Astrocyte (in vitro differentiated cells and primary cell): ENCODE measurements at regions not wholly inside any gene's neighbourhood (a gene's known extent, or its start where the extent isn't known, plus 50 kb on each side); places are given as distances from the start of the nearest gene placed in this dataset.

Source experiments
- DNase-seq: peaks from one replicate; pipeline ENCODE4 v3.0.0-alpha.2; 2010; ENCODE audit warnings: low read depth
- FAIRE-seq: peaks from 2 replicates; lab custom pipeline; 2011; peaks lifted over from hg19 to GRCh38; lab: Jason Lieb, UNC
- H2AFZ ChIP-seq: 2 replicates; pipeline ENCODE4 v1.6.0; 2012; ENCODE audit warnings: low read depth, low read length, inconsistent platforms
- H3K27ac ChIP-seq: 2 replicates; pipeline ENCODE4 v1.5.1; 2011; ENCODE audit warnings: low read depth, low read length, inconsistent platforms
- H3K27me3 ChIP-seq: 2 replicates; pipeline ENCODE4 v1.6.0; 2011; ENCODE audit warnings: low read length, inconsistent platforms; ENCODE audit not compliant: insufficient read depth
- H3K36me3 ChIP-seq: 2 replicates; pipeline ENCODE4 v1.5.1; 2011; ENCODE audit warnings: low read length, inconsistent platforms; ENCODE audit not compliant: insufficient read depth
- H3K4me1 ChIP-seq: 2 replicates; pipeline ENCODE4 v1.5.1; 2011; ENCODE audit warnings: low read length, inconsistent platforms; ENCODE audit not compliant: insufficient read depth
- H3K4me2 ChIP-seq: 2 replicates; pipeline ENCODE4 v1.6.0; 2012; ENCODE audit warnings: low read length, inconsistent platforms
- H3K4me3 ChIP-seq: 2 replicates; pipeline ENCODE4 v1.5.1; 2011; ENCODE audit warnings: low read depth, mild to moderate bottlenecking, low read length, inconsistent platforms; ENCODE audit not compliant: insufficient read depth
- H3K79me2 ChIP-seq: 2 replicates; pipeline ENCODE4 v1.6.0; 2012; ENCODE audit warnings: mild to moderate bottlenecking, low read length, inconsistent platforms; ENCODE audit not compliant: insufficient read depth
- H3K9ac ChIP-seq: 2 replicates; pipeline ENCODE4 v1.6.0; 2012; ENCODE audit warnings: mild to moderate bottlenecking, low read length, inconsistent platforms
- H3K9me3 ChIP-seq: 2 replicates; pipeline ENCODE4 v1.5.1; 2012; ENCODE audit warnings: low read depth, mild to moderate bottlenecking, low read length, inconsistent platforms; ENCODE audit not compliant: insufficient read depth
- H4K20me1 ChIP-seq: 2 replicates; pipeline ENCODE4 v1.6.0; 2012; ENCODE audit warnings: low read length, inconsistent platforms; ENCODE audit not compliant: insufficient read depth
- H3K27ac Mint-ChIP-seq: one replicate; pipeline ENCODE4 v1.8.0; 2021; ENCODE audit warnings: mild to moderate bottlenecking, mixed read lengths; ENCODE audit not compliant: unreplicated experiment
- H3K27me3 Mint-ChIP-seq: one replicate; pipeline ENCODE4 v1.8.0; 2021; ENCODE audit warnings: low read depth, mixed read lengths; ENCODE audit not compliant: unreplicated experiment
- H3K36me3 Mint-ChIP-seq: one replicate; pipeline ENCODE4 v1.8.0; 2021; ENCODE audit warnings: low read depth, mixed read lengths; ENCODE audit not compliant: unreplicated experiment
- H3K4me1 Mint-ChIP-seq: one replicate; pipeline ENCODE4 v1.8.0; 2021; ENCODE audit warnings: low read depth, mixed read lengths; ENCODE audit not compliant: unreplicated experiment
- H3K4me3 Mint-ChIP-seq: one replicate; pipeline ENCODE4 v1.8.0; 2021; ENCODE audit warnings: mild to moderate bottlenecking, moderate library complexity, mixed read lengths; ENCODE audit not compliant: unreplicated experiment
- H3K9me3 Mint-ChIP-seq: one replicate; pipeline ENCODE4 v1.8.0; 2021; ENCODE audit warnings: mild to moderate bottlenecking, mixed read lengths; ENCODE audit not compliant: unreplicated experiment
- EZH2 ChIP-seq: IDR thresholded peaks from 2 replicates; pipeline ENCODE4 v1.6.1; 2012; ENCODE audit warnings: mild to moderate bottlenecking, low read length, inconsistent platforms; ENCODE audit not compliant: insufficient read depth
- TF ChIP-seq, protein P1 (sequence below): IDR thresholded peaks from 2 replicates; pipeline ENCODE4 v1.5.1; 2011; ENCODE audit warnings: low read depth, mild to moderate bottlenecking, inconsistent platforms, low read length, moderate library complexity; ENCODE audit not compliant: insufficient read depth

DNA sequence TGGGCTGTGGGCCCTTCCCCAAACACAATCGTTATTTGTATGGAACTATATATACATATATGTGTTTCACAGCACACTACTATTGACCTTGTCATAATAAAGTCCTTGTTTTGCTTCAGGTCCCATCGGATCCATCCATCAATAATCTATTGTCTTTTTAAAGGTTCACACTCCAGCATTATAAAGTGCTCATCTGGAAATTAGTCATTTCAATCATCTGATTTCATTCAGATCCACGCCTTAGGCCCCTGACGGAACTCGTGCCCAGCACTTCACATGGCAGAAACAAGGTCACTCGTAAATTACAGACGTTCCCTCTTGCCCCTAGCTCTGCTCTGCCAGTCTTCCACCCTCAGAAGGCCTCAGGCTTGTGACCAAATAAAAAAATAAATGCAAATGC lies 133.1 kb upstream of the PPP2R2D start:
- no peaks in the 10 kb centered on the region for H3K79me2 ChIP-seq
- no peaks in the 10 kb centered on the region for H3K36me3 ChIP-seq
- H3K4me1 ChIP-seq = no peaks in the 10 kb centered on the region
- no peaks in the 10 kb centered on the region for H4K20me1 ChIP-seq
- no peak overlapping the region for H3K4me3 ChIP-seq
- H3K9me3 Mint-ChIP-seq = peaks cover 2% of the 10 kb centered on the region
- H3K9ac ChIP-seq = no peak overlapping the region
- no peak overlapping the region for H2AFZ ChIP-seq
- H3K27ac ChIP-seq = no peak overlapping the region
- H3K27ac Mint-ChIP-seq = no peak overlapping the region
- H3K27me3 Mint-ChIP-seq = peaks cover 17% of the 10 kb centered on the region
- DNase-seq = no peak
- H3K9me3 ChIP-seq = peaks cover 8% of the 10 kb centered on the region
- TF ChIP-seq EZH2 = no peak
- TF ChIP-seq, protein P1, sequence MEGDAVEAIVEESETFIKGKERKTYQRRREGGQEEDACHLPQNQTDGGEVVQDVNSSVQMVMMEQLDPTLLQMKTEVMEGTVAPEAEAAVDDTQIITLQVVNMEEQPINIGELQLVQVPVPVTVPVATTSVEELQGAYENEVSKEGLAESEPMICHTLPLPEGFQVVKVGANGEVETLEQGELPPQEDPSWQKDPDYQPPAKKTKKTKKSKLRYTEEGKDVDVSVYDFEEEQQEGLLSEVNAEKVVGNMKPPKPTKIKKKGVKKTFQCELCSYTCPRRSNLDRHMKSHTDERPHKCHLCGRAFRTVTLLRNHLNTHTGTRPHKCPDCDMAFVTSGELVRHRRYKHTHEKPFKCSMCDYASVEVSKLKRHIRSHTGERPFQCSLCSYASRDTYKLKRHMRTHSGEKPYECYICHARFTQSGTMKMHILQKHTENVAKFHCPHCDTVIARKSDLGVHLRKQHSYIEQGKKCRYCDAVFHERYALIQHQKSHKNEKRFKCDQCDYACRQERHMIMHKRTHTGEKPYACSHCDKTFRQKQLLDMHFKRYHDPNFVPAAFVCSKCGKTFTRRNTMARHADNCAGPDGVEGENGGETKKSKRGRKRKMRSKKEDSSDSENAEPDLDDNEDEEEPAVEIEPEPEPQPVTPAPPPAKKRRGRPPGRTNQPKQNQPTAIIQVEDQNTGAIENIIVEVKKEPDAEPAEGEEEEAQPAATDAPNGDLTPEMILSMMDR = no peak
- FAIRE-seq = no peak
- H3K4me1 Mint-ChIP-seq = no peaks in the 10 kb centered on the region
- no peaks in the 10 kb centered on the region for H3K36me3 Mint-ChIP-seq
- no peaks in the 10 kb centered on the region for H3K27me3 ChIP-seq
- H3K4me3 Mint-ChIP-seq = no peak overlapping the region
- H3K4me2 ChIP-seq = no peak overlapping the region

DNA sequence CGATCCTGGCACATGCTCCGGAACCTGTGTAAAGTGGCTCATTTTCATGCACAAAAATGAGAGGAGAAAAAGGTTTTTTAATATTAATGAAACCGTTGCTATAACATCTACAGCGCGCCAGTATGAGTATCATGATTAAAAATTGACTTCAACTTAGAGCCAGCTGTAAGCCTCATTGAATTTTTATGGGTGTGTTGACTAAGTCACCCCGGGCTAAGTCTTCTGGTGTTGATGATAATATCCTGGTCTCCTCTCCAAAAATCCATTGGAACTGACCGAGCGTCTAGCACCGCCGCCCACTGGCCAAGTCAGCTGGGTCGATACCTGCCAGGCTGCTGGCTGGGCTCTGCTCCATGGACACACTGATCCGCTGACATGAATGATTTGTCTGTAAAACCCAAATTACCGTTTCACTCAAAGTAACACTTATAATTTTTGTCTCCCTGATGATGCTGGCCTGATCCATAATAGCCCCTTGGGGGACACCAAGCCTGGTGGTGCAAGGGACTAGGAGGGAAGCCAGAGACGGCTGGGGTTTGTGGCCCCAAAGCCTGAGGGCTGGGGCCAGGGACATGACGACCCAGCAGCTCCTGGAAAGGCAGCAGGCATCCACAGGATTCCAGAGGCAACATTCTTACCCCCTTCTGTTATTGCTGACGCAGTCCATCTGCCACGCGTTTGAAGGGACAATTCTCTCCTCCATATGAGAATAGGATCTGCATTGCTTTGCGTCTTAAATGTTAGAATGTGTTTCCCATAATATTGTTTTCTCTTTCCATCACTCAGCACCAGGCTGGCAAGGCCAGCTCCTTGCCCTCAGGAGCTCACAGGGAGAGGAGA lies 131.0 kb upstream of the PPP2R2D start:
- FAIRE-seq (no peak), DNase-seq (no peak)
- Histone ChIP-seq H3K79me2 (no peaks in the 10 kb centered on the region), H3K36me3 (no peaks in the 10 kb centered on the region), H3K27ac (no peak overlapping the region), H3K27me3 (no peaks in the 10 kb centered on the region), H3K4me3 (no peak overlapping the region), H3K9ac (no peak overlapping the region), H3K4me1 (no peaks in the 10 kb centered on the region), H2AFZ (no peak overlapping the region), H3K4me2 (no peak overlapping the region), H3K9me3 (peaks cover 12% of the 10 kb centered on the region), H4K20me1 (no peaks in the 10 kb centered on the region)
- H3K27ac Mint-ChIP-seq = no peak overlapping the region
- TF ChIP-seq, protein P1 = no peak
- no peak for TF ChIP-seq EZH2
- no peaks in the 10 kb centered on the region for H3K4me1 Mint-ChIP-seq
- peaks cover 25% of the 10 kb centered on the region for H3K27me3 Mint-ChIP-seq
- no peak overlapping the region for H3K4me3 Mint-ChIP-seq
- H3K36me3 Mint-ChIP-seq = no peaks in the 10 kb centered on the region
- H3K9me3 Mint-ChIP-seq = peaks cover 6% of the 10 kb centered on the region

DNA sequence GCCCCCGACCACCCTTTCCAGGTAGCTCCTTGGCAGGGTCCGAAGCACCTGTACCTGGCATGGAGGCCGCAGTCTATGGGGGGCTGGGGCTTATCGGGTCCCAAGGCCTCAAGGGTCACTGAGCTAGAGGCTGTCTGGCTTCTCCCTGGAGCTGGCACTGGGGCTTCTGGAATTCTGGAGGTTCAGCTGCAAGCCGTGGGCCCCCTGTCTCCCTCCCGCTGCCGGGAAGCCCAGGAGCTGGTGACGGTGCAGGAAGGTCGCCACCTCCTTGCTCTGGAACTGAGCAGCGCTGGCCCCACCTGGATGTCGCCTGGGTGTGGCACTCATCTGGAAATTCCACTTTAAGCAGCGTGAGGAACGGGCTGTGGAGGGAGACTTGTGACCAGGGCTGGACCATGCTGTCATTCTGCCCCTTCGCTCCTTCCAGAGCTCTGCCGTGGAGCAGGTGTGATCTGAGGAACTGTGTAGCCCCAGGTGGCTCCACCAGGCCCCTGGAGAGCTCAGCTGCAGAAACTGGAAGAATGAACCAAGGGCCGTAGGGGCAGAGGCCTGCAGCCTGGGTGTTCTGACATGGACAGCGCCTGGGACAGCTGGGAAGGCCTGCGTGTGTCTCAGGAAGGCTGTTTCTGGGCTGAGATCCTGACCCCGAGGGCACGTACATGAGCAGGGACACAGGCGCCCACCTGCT lies 129.7 kb upstream of the PPP2R2D start:
- H3K4me2 ChIP-seq = no peak overlapping the region
- H3K9me3 Mint-ChIP-seq = peaks cover 8% of the 10 kb centered on the region
- FAIRE-seq (no peak), DNase-seq (no peak)
- no peaks in the 10 kb centered on the region for H3K27me3 ChIP-seq
- no peaks in the 10 kb centered on the region for H3K79me2 ChIP-seq
- H2AFZ ChIP-seq = no peak overlapping the region
- H3K4me3 Mint-ChIP-seq = no peak overlapping the region
- H4K20me1 ChIP-seq = no peaks in the 10 kb centered on the region
- H3K36me3 ChIP-seq = no peaks in the 10 kb centered on the region
- no peaks in the 10 kb centered on the region for H3K4me1 Mint-ChIP-seq
- H3K9ac ChIP-seq = no peak overlapping the region
- H3K4me3 ChIP-seq = no peak overlapping the region
- H3K27me3 Mint-ChIP-seq = peaks cover 20% of the 10 kb centered on the region
- peaks cover 12% of the 10 kb centered on the region for H3K9me3 ChIP-seq
- no peak overlapping the region for H3K27ac Mint-ChIP-seq
- H3K27ac ChIP-seq = no peak overlapping the region
- no peaks in the 10 kb centered on the region for H3K4me1 ChIP-seq
- no peak for TF ChIP-seq EZH2
- TF ChIP-seq, protein P1 = no peak
- no peaks in the 10 kb centered on the region for H3K36me3 Mint-ChIP-seq
